ENCODE measurements at regions not wholly inside any gene's neighbourhood (a gene's known extent, or its start where the extent isn't known, plus 50 kb on each side); places are given as distances from the start of the nearest gene placed in this dataset.
A peak's percentile ranks its signal among the peaks of the same experiment; 100 is the strongest.
"Not testable (repeated sequence)": the region's sequence is repeated elsewhere in the genome, so short reads cannot be mapped to it uniquely, and the experiment has no call there.

DNA sequence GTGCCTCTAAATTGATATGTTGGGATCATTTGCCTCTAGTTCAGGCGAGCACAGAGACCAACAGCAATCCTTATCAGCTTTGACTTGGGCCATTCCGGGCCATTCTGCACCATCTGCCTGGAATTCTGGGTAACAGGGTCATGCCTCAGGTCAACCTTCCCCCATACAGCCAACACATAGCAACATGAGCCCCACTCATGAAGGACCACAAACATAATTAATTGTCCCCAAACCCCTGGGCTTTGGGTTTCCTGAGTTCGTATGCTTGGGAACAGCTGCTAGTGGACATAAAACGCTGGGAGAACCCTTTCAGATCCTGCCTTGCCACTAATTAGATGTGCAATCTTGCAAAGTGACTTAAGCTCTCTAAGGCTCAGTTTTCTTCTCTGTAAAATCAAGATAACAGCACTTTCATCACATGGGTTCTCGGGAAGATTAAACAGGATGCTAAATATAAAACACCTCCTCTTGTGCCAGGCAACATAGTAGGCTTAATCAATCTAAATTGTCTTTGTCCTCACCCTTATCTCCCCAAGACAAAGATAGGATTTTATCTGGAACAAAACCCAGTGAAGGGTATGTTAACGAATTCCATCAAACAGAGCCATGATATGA is 426.5 kb downstream of the CD83 start:
- no peak for DNase-seq

DNA sequence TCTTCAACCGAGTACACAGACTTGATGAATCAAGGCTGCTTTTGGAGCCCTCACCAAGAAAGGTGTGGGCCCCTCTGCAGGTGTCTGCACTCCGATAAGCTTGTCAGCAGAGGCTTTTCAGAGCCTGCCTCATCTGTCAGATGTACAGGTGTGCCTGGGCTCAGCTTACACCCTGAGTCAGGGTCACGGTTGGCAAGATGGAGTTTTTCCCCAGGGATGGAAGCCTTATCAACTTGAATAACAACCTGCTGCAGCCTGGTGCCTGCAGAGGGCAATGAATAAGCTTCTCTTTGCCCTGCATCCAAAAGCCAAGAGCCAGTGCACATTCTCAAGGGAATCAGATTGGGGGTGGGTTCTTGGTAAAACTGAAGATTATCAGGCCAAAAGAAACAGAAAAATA is 427.1 kb downstream of the CD83 start:
- DNase-seq = no peak

GRCh38 chr6:14545496-14545895 is 427.9 kb downstream of the CD83 start:
- DNase-seq = no peak

DNA sequence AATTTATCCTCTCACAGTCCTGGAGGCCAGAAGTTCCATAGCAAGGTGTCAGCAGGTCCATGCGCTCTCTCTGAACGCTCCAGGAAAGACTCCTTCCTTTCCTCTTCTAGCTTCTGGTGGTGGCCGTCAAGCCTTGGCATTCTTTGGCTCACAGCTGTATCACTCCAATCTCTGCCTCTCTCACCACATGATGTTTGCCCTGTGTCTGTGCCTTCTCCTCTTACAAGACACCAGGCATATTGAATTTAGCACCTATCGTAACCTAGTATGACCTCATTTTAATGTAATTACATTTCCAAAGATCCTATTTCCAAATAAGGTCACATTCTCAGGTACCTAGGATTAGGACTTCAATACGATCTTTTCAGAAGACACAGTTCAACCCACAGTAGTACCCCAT is 428.5 kb downstream of the CD83 start:
- no peak for DNase-seq

- no peak for DNase-seq
Measured at GRCh38 chr6:14547284-14547998, 429.9 kb downstream of the CD83 start.

DNA sequence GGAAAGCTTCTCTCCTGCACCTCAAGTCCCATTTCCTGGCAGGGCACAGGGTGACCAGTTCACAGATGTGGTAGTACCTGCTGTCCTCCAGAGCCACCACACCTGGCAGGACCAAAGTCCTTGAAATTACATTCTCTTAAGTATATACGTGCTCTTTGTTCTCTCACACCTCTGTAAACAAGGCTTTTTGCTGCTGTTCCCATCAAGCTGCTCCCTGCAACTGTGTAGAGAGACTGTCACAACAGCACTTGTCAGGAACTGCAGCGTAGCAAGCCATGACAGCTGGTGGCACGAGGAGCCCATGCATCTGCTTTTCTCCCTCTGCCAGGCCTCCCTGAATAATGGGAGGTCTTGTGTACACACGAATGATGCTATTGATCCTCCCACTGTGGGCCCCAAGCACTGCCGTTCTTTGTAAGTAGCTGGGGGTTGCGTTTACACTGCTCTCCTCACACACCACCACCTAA is 431.8 kb downstream of the CD83 start:
- DNase-seq = no peak

- DNase-seq = no peak
Measured at GRCh38 chr6:14549871-14550270, 432.3 kb downstream of the CD83 start.

DNA sequence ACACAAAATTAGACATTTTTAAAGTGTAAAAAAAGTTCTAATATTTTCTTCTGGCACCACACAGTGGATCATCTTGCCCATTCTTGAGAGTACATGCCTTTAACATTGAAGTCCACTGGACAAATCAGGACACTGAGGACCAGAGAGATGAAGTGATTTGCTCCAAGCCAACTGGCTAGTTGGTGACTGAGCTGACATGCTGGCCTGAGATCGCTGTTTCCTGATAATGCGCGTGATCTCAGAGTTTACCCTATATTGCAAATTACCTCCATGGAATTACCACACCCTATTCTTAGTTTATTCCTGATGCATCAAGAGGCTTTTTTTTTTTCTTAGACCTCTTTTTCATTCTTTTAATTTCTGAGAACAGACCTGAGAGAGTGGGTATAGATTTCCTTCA is 432.8 kb downstream of the CD83 start:
- DNase-seq = no peak

DNA sequence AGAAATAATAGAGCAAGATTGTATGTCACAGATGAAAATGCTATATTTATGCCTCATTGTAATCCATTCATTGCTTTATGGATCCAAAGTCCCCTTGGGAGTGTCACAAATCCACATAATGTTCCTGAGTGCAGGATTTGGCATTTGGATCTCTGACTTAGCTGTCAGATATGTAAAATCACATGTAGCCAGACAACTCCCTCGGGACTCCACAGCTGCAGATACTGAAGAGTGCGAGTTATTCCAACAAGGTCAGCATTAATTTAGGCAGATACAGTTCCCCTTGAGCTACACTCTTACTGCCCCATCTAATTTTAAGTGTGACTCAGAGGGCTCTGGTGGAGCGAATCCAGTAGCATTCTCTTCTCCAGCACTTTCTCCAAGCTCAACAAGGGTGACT is 433.2 kb downstream of the CD83 start:
- DNase-seq = peak; percentile 56 to 64 (median 63)

DNA sequence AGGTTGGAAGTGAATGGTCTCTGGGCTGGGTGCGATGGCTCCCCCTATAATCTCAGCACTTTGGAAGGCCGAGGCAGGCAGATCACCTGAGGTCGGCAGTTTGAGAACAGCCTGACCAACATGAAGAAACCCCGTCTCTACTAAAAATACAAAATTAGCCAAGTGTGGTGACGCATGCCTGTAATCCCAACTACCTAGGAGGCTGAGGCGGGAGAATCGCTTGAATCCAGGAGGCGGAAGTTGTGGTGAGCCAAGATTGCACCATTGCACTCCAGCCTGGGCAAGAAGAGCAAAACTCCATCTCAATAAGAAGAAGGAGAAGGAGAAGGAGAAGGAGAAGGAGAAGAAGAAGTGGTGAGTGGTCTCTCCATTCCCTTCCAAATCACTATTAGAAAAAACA is 434.0 kb downstream of the CD83 start:
- peak; percentile 42 to 53 (median 48) for DNase-seq

- DNase-seq = no peak
Measured at GRCh38 chr6:14552891-14553290, 435.3 kb downstream of the CD83 start.

- DNase-seq = no peak
Measured at GRCh38 chr6:14553515-14553914, 435.9 kb downstream of the CD83 start.

GRCh38 chr6:14555804-14556203 is 438.2 kb downstream of the CD83 start:
- DNase-seq = peak; percentile 16 to 42 (median 31)

GRCh38 chr6:14559746-14560536 is 442.4 kb downstream of the CD83 start:
- DNase-seq = no peak

- not testable (repeated sequence) for DNase-seq
Measured at GRCh38 chr6:14561563-14561962, 444.0 kb downstream of the CD83 start.

GRCh38 chr6:14567842-14568241 is 450.3 kb downstream of the CD83 start:
- DNase-seq = no peak

GRCh38 chr6:14569394-14569793 is 451.8 kb downstream of the CD83 start:
- DNase-seq = peak; percentile 48 to 71 (median 65)

DNA sequence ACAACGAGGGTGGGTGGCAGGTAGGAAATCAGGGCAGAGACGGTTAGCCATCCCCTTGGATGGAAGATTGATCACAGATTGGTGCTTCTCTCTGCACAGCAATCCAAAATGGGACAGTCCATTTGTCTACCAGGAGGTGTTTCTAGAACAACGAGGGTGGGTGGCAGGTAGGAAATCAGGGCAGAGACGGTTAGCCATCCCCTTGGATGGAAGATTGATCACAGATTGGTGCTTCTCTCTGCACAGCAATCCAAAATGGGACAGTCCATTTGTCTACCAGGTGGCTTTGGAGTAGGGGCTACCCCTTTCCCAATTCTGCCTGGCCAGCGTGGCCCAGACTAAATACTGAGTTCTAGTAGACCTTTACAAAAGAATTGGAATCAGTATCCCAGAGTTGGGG is 452.3 kb downstream of the CD83 start:
- DNase-seq = not testable (repeated sequence)

GRCh38 chr6:14571001-14571400 is 453.4 kb downstream of the CD83 start:
- no peak for DNase-seq

GRCh38 chr6:14571746-14572145 is 454.2 kb downstream of the CD83 start:
- no peak for DNase-seq

- peak in 1 of 3 donors; percentile 29 for DNase-seq
Measured at GRCh38 chr6:14573267-14573666, 455.7 kb downstream of the CD83 start.

DNA sequence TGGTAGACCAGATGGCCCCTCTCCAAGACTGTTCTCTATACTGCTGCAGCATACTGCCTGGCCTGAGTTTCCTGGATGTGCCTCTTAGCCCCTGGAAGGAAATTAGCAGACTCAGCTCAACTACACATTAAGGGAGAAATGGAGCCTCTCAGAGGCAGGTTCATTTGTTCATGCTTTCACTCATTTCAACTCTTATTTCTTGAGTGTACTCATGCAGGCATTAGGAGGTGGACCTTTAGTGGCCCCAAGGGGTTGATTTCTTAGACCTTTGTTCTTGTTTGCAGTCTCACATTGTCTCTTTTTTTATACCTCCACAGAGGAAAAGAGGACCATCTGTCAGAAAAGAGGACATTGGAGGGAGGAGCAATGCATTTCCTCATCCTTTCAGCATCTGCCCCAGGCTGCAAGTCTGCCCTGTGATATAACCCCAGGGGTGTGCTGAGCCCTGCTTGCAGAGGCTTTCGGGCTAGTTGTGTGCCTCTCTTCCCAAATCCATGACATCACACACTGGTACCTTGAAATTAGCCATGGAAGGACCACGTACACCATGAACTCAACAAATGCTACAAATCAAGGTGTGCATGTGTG is 456.2 kb downstream of the CD83 start:
- no peak for DNase-seq

DNA sequence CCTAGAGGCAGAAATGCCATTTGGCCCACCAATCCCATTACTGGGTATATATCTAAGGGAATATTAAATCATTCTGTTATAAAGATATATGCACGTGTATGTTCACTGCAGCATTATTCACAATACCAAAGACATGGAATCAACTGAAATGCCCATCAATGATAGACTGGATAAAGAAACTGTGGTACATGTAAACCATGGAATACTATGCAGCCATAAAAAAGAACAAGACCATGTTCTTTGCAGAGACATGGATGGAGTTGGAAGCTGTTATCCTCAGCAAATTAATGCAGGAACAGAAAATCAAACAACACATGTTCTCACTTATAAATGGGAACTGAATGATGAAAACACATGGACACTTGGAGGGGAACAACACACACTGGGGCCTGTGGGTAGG is 458.4 kb downstream of the CD83 start:
- no peak for DNase-seq
